MM.1S (cell line): ENCODE measurements at regions not wholly inside any gene's neighbourhood (a gene's known extent, or its start where the extent isn't known, plus 50 kb on each side); places are given as distances from the start of the nearest gene placed in this dataset.

Experiments
- CTCF ChIP-seq: fragments of 300-600 bp; sonication (generic); IDR thresholded peaks from 2 replicates; pipeline ENCODE4 v1.5.1; 2016; ENCODE audit warnings: antibody characterized with exemption, low read length, mixed read lengths
- EZH2 ChIP-seq: fragments of 300-600 bp; sonication (generic); optimal IDR thresholded peaks from 2 replicates; pipeline ENCODE3; 2017; ENCODE audit warnings: low read depth, mild to moderate bottlenecking, antibody characterized with exemption, low read length, mixed read lengths
- EZH2phosphoT487 ChIP-seq: fragments of 300-600 bp; sonication (generic); IDR thresholded peaks from 2 replicates; pipeline ENCODE4 v1.6.1; 2018; ENCODE audit warnings: antibody characterized with exemption, low read length

- no peak for TF ChIP-seq CTCF
- TF ChIP-seq EZH2 = no peak
- no peak for TF ChIP-seq EZH2phosphoT487
Observed at GRCh38 chrX:148228521-148228920, 247.4 kb downstream of the FMR1NB start.
